Endodermal cell (in vitro differentiated cells): ENCODE measurements at regions not wholly inside any gene's neighbourhood (a gene's known extent, or its start where the extent isn't known, plus 50 kb on each side); places are given as distances from the start of the nearest gene placed in this dataset.

ENCODE experiments used
- DNase-seq: peaks from one replicate; pipeline ENCODE4 v3.0.0-alpha.2; 2017
- H3K27ac ChIP-seq: 2 replicates; pipeline ENCODE4 v1.5.1; 2013; ENCODE audit warnings: mild to moderate bottlenecking, low read depth, low read length, moderate library complexity
- H3K27me3 ChIP-seq: 2 replicates; pipeline ENCODE4 v1.6.1; 2013; ENCODE audit warnings: mild to moderate bottlenecking, low read length, moderate library complexity; ENCODE audit not compliant: insufficient read depth, control insufficient read depth, poor library complexity, severe bottlenecking
- H3K36me3 ChIP-seq: 2 replicates; pipeline ENCODE4 v1.7.0; 2013; ENCODE audit warnings: mild to moderate bottlenecking, low read length, moderate library complexity; ENCODE audit not compliant: control insufficient read depth, insufficient read depth
- H3K4me1 ChIP-seq: one replicate; pipeline ENCODE4 v1.7.0; 2013; ENCODE audit warnings: low read length; ENCODE audit not compliant: control insufficient read depth, insufficient read depth
- H3K4me3 ChIP-seq: 2 replicates; pipeline ENCODE4 v1.5.1; 2013; ENCODE audit warnings: mild to moderate bottlenecking, low read length, moderate library complexity
- H3K9ac ChIP-seq: 2 replicates; pipeline ENCODE4 v1.6.1; 2013; ENCODE audit warnings: mild to moderate bottlenecking, low read length, moderate library complexity; ENCODE audit not compliant: poor library complexity, severe bottlenecking; ENCODE audit errors: extremely low read depth
- H3K9me3 ChIP-seq: 2 replicates; pipeline ENCODE4 v1.6.1; 2013; ENCODE audit warnings: mild to moderate bottlenecking, low read length, moderate library complexity; ENCODE audit not compliant: control insufficient read depth
- H3K27ac Mint-ChIP-seq: 2 replicates; pipeline ENCODE4 v1.8.0; 2020; ENCODE audit warnings: mixed read lengths
- H3K27me3 Mint-ChIP-seq: 2 replicates; pipeline ENCODE4 v1.8.0; 2021; ENCODE audit warnings: mild to moderate bottlenecking, mixed read lengths; ENCODE audit not compliant: insufficient read depth
- H3K36me3 Mint-ChIP-seq: 2 replicates; pipeline ENCODE4 v1.8.0; 2020; ENCODE audit warnings: low read depth, mixed read lengths
- H3K4me1 Mint-ChIP-seq: 2 replicates; pipeline ENCODE4 v1.8.0; 2020; ENCODE audit warnings: mixed read lengths
- H3K4me3 Mint-ChIP-seq: 2 replicates; pipeline ENCODE4 v1.8.0; 2020; ENCODE audit warnings: mild to moderate bottlenecking, moderate library complexity, mixed read lengths
- H3K9me3 Mint-ChIP-seq: 2 replicates; pipeline ENCODE4 v1.8.0; 2020; ENCODE audit warnings: mild to moderate bottlenecking, mixed read lengths
- CTCF ChIP-seq: fragments of 200-600 bp; sonication (generic); conservative IDR thresholded peaks from 2 replicates; pipeline ENCODE4 v1.5.0; 2021; ENCODE audit warnings: antibody characterized with exemption, mild to moderate bottlenecking
- WGBS, 2 experiments: methylation state at CpG; one replicate each; pipeline versions ENCODE4 v1.1.5 to v1.1.7; 2013; ENCODE audit warnings: missing lambda C conversion rate in 2 of 2, mixed read lengths in 1 of 2; ENCODE audit not compliant: insufficient coverage in 1 of 2, insufficient read length in 1 of 2; 5-methylcytosine and 5-hydroxymethylcytosine counted together

- TF ChIP-seq CTCF = no peak
- no peak for DNase-seq
- H3K36me3 Mint-ChIP-seq = no peaks in the 10 kb centered on the region
- no peak overlapping the region for H3K27ac ChIP-seq
- H3K36me3 ChIP-seq = no peaks in the 10 kb centered on the region
- peaks cover 2% of the 10 kb centered on the region for H3K27me3 Mint-ChIP-seq
- H3K4me1 Mint-ChIP-seq = no peaks in the 10 kb centered on the region
- no peaks in the 10 kb centered on the region for H3K9me3 Mint-ChIP-seq
- 64% methylated on average over 2 of the region's 2 CpGs; no CpG with 5 or more reads in 1 of the 2 experiments for WGBS, 2 experiments
- no peaks in the 10 kb centered on the region for H3K9me3 ChIP-seq
- H3K9ac ChIP-seq = no peak overlapping the region
- H3K27me3 ChIP-seq = no peaks in the 10 kb centered on the region
- H3K27ac Mint-ChIP-seq = no peak overlapping the region
- no peak overlapping the region for H3K4me3 Mint-ChIP-seq
- no peaks in the 10 kb centered on the region for H3K4me1 ChIP-seq
- no peak overlapping the region for H3K4me3 ChIP-seq
Measured at GRCh38 chr7:136528329-136528728, 340.1 kb upstream of the CHRM2 start.

DNA sequence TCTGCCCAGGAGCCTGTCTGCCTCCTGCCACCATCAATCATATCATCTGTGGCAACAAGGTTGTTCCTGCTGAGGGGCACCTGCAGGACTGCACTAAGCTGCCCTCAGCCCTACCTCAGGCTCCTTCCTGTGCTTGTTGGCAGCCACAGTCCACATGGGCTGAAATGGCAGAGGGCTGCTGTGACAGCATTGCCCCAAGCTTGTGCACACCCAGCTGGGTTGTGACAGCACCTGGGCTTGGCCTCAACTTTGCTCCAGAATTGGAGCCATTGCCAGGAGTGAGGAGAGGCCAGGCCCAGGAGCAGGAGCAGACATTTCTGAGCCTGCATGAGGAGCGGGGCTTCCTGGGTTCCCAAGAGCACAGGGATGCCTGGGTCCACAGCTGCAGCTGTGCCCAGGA lies 340.9 kb upstream of the CHRM2 start:
- WGBS, 2 experiments = 88% methylated on average over 1 of the region's 1 CpG; no CpG with 5 or more reads in 1 of the 2 experiments
- no peaks in the 10 kb centered on the region for H3K27me3 Mint-ChIP-seq
- no peak for DNase-seq

GRCh38 chr7:136526408-136527105 lies 341.9 kb upstream of the CHRM2 start:
- Mint-ChIP-seq H3K4me3 (no peak overlapping the region), H3K27ac (no peak overlapping the region), H3K27me3 (no peaks in the 10 kb centered on the region), H3K36me3 (no peaks in the 10 kb centered on the region), H3K4me1 (no peaks in the 10 kb centered on the region), H3K9me3 (no peaks in the 10 kb centered on the region)
- no peaks in the 10 kb centered on the region for H3K4me1 ChIP-seq
- H3K27ac ChIP-seq = no peak overlapping the region
- H3K27me3 ChIP-seq = no peaks in the 10 kb centered on the region
- TF ChIP-seq CTCF = no peak
- no peaks in the 10 kb centered on the region for H3K36me3 ChIP-seq
- 89 to 94% methylated on average over 3 to 7 of the region's 7 CpGs for WGBS, 2 experiments
- DNase-seq = no peak
- no peak overlapping the region for H3K9ac ChIP-seq
- no peaks in the 10 kb centered on the region for H3K9me3 ChIP-seq
- H3K4me3 ChIP-seq = no peak overlapping the region

More for the DNA sequence above, 340.9 kb upstream of the CHRM2 start:
- H3K4me3 Mint-ChIP-seq = no peak overlapping the region
- no peaks in the 10 kb centered on the region for H3K4me1 Mint-ChIP-seq
- H3K36me3 ChIP-seq = no peaks in the 10 kb centered on the region
- H3K27ac ChIP-seq = no peak overlapping the region
- H3K27me3 ChIP-seq = no peaks in the 10 kb centered on the region
- H3K4me3 ChIP-seq = no peak overlapping the region
- no peaks in the 10 kb centered on the region for H3K9me3 Mint-ChIP-seq
- H3K36me3 Mint-ChIP-seq = no peaks in the 10 kb centered on the region
- H3K9ac ChIP-seq = no peak overlapping the region
- no peak for TF ChIP-seq CTCF
- no peak overlapping the region for H3K27ac Mint-ChIP-seq
- H3K4me1 ChIP-seq = no peaks in the 10 kb centered on the region
- H3K9me3 ChIP-seq = no peaks in the 10 kb centered on the region
